H1 (cell line): ENCODE measurements at regions not wholly inside any gene's neighbourhood (a gene's known extent, or its start where the extent isn't known, plus 50 kb on each side); places are given as distances from the start of the nearest gene placed in this dataset.

Source experiments
- BACH1 ChIP-seq: IDR thresholded peaks from 2 replicates; pipeline ENCODE4 v1.6.1; 2012; ENCODE audit warnings: low read length, improper control_type of control experiment
- EP300 ChIP-seq, 2 experiments: IDR thresholded peaks; 1 replicate in 1 of 2; 2 replicates in 1 of 2; pipeline ENCODE4 v1.6.1; 2011 to 2012; ENCODE audit warnings: low read depth in 2 of 2, low read length in 2 of 2, mild to moderate bottlenecking in 2 of 2, borderline replicate concordance in 1 of 2, inconsistent platforms in 1 of 2, moderate library complexity in 1 of 2
- GABPA ChIP-seq: IDR thresholded peaks from 2 replicates; pipeline ENCODE4 v1.6.1; 2011; ENCODE audit warnings: mild to moderate bottlenecking, low read length, moderate library complexity, borderline replicate concordance; ENCODE audit not compliant: insufficient read depth
- KDM4A ChIP-seq: IDR thresholded peaks from one replicate; pipeline ENCODE4 v1.7.1; 2012; ENCODE audit warnings: low read depth, mild to moderate bottlenecking, moderate library complexity, low read length, inconsistent platforms; ENCODE audit not compliant: severe bottlenecking
- RBBP5 ChIP-seq: IDR thresholded peaks from 2 replicates; pipeline ENCODE4 v1.7.1; 2012; ENCODE audit warnings: low read depth, mild to moderate bottlenecking, inconsistent platforms, low read length, moderate library complexity, borderline replicate concordance
- TAF7 ChIP-seq: optimal IDR thresholded peaks from 2 replicates; pipeline ENCODE3; 2011; ENCODE audit warnings: low read depth, mild to moderate bottlenecking, inconsistent platforms, low read length, moderate library complexity, borderline replicate concordance

- no peak for TF ChIP-seq TAF7
- no peak for TF ChIP-seq BACH1
- no peak for TF ChIP-seq KDM4A
- TF ChIP-seq RBBP5, result no peak
- no peak for TF ChIP-seq GABPA
- no peak for TF ChIP-seq EP300 (IDR thresholded peaks at IDR 0.05; ENCODE audit: borderline replicate concordance in 1 of 2, low read depth in 2 of 2, low read length in 2 of 2)
- TF ChIP-seq, all 59 proteins: peak for 0
Measured at GRCh38 chr21:28110074-28110473, 882.6 kb downstream of the LTN1 start (continued).
